CD4-positive, alpha-beta T cell treated with Interleukin-1 beta for 1 hour (primary cell): ENCODE measurements at regions not wholly inside any gene's neighbourhood (a gene's known extent, or its start where the extent isn't known, plus 50 kb on each side); places are given as distances from the start of the nearest gene placed in this dataset.
"Not testable (repeated sequence)": the region's sequence is repeated elsewhere in the genome, so short reads cannot be mapped to it uniquely, and the experiment has no call there.

Experiments used
- DNase-seq, 2 donors: peaks; one replicate each; pipeline ENCODE4 v3.0.0-alpha.2; 2020 to 2022

GRCh38 chr2:217622205-217623060 lies 380.4 kb downstream of the TNS1 start:
- no peak for DNase-seq

GRCh38 chr2:217621391-217621801 lies 381.4 kb downstream of the TNS1 start:
- DNase-seq = no peak

- no peak for DNase-seq
Measured at GRCh38 chr2:217618744-217619143, 384.1 kb downstream of the TNS1 start.

GRCh38 chr2:217617616-217618022 lies 385.2 kb downstream of the TNS1 start:
- no peak for DNase-seq

GRCh38 chr2:217616936-217617335 lies 385.9 kb downstream of the TNS1 start:
- DNase-seq = no peak

GRCh38 chr2:217615171-217615570 lies 387.6 kb downstream of the TNS1 start:
- DNase-seq = no peak

GRCh38 chr2:217614498-217614897 lies 388.3 kb downstream of the TNS1 start:
- no peak for DNase-seq

GRCh38 chr2:217614096-217614495 lies 388.7 kb downstream of the TNS1 start:
- DNase-seq = no peak

- no peak for DNase-seq
Measured at GRCh38 chr2:217612920-217613319, 389.9 kb downstream of the TNS1 start.

GRCh38 chr2:217612211-217612610 lies 390.6 kb downstream of the TNS1 start:
- no peak for DNase-seq

- no peak for DNase-seq
Measured at GRCh38 chr2:217611626-217612127, 391.1 kb downstream of the TNS1 start.

- no peak for DNase-seq
Measured at GRCh38 chr2:217611056-217611455, 391.7 kb downstream of the TNS1 start.

GRCh38 chr2:217610401-217610814 lies 392.4 kb downstream of the TNS1 start:
- DNase-seq = peak; percentile 30 to 42

GRCh38 chr2:217609952-217610351 lies 392.8 kb downstream of the TNS1 start:
- no peak for DNase-seq

GRCh38 chr2:217606296-217606695 lies 396.5 kb downstream of the TNS1 start:
- DNase-seq = no peak

- DNase-seq = no peak
Measured at GRCh38 chr2:217604527-217605194, 398.1 kb downstream of the TNS1 start.

- no peak for DNase-seq
Measured at GRCh38 chr2:217601601-217602000, 401.2 kb downstream of the TNS1 start.

GRCh38 chr2:217599906-217600305 lies 402.9 kb downstream of the TNS1 start:
- no peak for DNase-seq

GRCh38 chr2:217597681-217598080 lies 405.1 kb downstream of the TNS1 start:
- DNase-seq = no peak

- DNase-seq = no peak
Measured at GRCh38 chr2:217597145-217597544, 405.6 kb downstream of the TNS1 start.

GRCh38 chr2:217593732-217594131 lies 409.1 kb downstream of the TNS1 start:
- no peak for DNase-seq

GRCh38 chr2:217588266-217588665 lies 414.5 kb downstream of the TNS1 start:
- DNase-seq = no peak

GRCh38 chr2:217585362-217585761 lies 417.4 kb downstream of the TNS1 start:
- DNase-seq = no peak

GRCh38 chr2:217580407-217580806 lies 422.4 kb downstream of the TNS1 start:
- DNase-seq = not testable (repeated sequence)
